Hematopoietic multipotent progenitor cell treated with erythropoietin and hydrocortisone succinate and interleukin-3 and kit ligand, for 4 days (in vitro differentiated cells): ENCODE measurements at regions not wholly inside any gene's neighbourhood (a gene's known extent, or its start where the extent isn't known, plus 50 kb on each side); places are given as distances from the start of the nearest gene placed in this dataset.
"Not testable (repeated sequence)": the region's sequence is repeated elsewhere in the genome, so short reads cannot be mapped to it uniquely, and the experiment has no call there.

Experiments
- DNase-seq: peaks from one replicate; pipeline ENCODE4 v3.0.0-alpha.2; 2015

- DNase-seq: not testable (repeated sequence)
Measured at GRCh38 chr15:92806171-92806570, 94.0 kb upstream of the CHD2 start.

- DNase-seq: no peak
Measured at GRCh38 chr15:92806763-92807162, 93.4 kb upstream of the CHD2 start.

DNA sequence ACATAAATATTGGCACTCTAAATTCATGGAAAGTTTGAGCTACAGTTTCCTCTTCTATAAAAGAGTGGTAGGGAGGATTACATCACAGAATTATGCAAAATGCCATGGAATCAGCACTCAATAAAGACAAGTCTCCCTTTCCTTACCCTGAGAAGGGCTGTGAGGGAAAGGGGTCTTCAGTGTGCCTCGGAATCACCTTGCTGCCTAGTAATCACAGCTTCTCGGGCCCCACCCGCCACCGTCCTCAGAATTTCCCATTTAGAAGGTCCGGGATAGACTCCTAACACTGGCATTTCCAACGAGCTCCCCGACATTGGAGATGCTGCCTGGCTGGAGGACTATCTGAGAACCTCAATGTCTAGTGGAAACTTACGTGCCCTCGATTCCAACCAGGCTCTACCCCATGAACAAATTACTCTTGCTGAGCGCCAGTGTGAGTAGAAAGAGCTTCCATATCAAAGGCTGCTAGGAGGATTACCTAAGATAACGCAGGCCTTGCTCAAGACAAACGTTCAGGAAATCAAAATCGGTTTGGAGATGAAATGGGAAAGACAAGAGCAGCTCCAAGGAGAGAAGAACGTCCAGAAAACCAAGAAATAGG, 92.1 kb upstream of the CHD2 start:
- peak; percentile 64 for DNase-seq

DNA sequence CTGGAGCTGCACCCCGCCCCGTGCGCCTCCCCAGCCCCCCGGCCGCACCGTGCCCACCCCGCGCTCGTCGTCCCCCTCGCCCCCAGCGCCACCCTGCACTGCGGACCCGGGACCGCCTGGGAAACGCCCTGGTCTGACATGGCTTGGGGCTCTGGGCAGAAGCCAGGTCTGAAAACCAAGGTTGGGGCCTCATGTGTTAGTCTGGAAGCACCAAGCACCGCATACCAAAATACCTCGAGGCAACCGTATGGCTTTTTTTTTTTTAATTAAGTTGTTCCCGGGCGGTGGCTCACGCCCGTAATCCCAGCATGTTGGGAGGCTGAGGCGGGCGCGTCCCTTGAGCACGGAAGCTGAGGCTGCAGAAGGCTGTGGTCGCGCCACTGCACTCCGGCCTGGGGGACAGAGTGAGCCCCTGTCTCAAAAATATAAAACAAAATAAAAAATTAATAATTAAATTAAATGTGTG, 91.5 kb upstream of the CHD2 start:
- DNase-seq: no peak

DNA sequence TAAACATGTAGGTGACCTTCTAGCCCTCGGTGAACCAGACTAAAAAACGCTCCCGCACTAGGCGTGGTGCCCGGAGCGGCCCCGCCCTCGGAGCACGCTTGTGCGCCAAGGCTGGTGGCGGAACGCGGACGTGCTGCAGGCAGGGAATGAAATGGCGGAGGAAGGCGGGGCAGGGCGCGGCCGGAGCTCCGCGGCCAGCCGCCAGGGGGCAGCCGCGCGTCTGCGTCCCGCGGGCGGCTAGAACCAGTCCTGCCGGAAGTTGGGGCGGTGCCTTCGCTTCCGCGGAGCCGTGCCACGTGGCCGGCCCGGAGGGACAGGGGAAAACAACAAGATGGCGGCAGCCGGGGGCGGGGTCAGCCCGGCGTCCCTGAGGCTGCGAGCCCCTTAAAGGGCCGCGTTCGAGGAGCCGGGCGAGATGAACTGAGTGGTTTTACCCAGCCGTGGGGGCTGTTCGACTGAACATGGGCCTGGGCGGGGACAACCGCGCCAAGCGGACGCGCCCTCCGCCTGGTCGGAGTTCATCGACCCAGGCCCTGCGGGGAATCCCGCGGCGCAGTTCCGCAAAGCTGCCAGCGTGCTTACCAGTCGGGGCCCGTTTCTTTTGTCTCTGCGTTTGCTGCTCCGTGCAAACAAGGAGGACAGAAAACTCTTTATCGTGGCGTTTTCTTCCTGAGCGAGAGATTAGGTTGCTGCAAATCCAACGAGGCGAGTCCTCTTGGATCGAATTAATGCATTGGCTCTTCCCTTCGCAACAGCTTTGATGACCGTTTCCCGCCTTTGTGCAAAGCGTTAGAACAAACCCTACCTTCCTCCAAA, 90.9 kb upstream of the CHD2 start:
- DNase-seq: peak; percentile 99

GRCh38 chr15:92809880-92810361, 90.2 kb upstream of the CHD2 start:
- peak; percentile 81 for DNase-seq

DNA sequence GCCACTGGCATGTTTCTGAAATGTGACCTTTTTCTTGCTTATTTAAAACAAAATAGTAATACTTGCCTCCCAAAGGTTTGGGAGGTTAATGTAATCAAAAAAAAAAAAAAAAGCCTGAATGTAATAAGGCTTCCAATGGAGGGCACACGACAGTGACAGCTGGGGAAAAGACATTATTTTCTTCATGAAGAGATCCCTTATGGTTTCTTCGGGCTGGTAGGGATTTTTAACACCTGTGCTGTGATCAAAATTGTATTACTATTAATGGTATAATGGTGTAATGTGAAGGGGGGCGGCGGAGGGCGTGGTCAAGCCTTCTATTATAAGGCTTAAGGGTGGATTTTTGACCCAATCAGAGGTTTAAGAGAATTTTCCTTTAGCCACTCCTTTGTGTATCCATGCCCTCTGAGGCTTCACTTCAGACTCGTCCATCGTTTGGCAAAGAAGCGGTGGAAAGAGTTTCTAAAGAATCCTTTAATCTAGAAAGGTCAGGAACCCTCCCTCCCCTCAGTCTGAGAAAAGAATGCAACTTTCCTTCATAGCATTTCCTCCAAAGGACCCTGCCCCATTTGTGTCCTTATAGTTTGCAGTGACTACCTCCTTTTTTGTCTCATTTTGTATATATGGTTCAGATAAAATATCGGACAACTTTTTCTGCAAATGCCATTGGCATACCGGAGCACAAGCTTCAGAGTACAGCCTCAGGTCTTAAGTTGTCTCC, 89.5 kb upstream of the CHD2 start:
- peak; percentile 94 for DNase-seq

DNA sequence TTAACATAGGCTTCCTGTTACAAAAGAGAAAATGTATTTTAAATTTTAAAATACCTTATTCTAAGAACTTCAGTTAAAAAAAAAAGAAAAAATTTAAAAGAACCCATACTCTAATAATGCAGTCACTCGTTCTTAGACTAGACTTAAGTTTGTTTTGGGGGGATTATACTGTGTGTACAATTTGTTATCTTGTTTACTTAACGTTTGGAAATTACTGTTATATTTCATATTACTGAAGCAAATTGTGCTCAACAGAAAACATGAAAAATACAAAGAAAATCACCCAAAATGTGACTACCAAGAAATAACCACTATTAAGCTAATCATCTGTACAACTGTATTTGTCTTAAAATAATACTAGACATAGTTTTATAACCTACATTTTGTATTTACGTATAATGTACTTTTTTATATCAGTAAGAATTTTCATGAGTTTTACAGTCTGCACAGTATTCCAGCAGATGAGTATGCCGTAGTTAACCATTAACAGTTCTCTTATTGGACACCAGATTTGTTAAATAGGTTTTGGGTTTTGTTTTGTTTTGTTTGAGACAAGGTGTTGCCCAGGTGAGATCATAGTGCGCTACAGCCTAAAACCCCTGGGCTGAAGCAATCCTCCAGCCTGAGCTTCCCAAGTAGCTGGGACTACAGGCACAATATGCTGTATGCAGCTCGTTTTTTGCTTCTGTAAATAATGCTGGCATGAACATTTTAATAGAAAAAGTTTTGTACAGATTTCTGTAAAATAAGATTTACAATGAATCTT, 88.8 kb upstream of the CHD2 start:
- DNase-seq: no peak

DNA sequence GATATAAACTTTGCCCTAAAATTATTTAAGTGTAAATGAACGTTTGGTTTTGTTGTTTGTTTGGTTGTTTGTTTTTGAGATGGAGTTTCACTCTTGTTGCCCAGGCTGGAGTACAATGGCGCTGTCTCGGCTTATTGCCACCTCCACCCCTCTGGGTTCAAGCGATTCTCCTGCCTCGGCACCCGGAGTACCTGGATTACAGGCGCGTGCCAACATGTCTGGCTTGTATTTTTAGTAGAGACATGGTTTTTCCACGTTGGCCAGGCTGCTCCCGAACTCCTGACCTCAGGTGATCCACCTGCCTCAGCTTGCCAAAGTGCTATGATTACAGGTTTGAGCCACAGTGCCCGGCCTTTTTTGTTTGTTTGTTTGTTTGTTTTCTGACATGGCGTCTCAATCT, 87.9 kb upstream of the CHD2 start:
- DNase-seq: no peak

GRCh38 chr15:92813485-92813884, 86.6 kb upstream of the CHD2 start:
- no peak for DNase-seq

DNA sequence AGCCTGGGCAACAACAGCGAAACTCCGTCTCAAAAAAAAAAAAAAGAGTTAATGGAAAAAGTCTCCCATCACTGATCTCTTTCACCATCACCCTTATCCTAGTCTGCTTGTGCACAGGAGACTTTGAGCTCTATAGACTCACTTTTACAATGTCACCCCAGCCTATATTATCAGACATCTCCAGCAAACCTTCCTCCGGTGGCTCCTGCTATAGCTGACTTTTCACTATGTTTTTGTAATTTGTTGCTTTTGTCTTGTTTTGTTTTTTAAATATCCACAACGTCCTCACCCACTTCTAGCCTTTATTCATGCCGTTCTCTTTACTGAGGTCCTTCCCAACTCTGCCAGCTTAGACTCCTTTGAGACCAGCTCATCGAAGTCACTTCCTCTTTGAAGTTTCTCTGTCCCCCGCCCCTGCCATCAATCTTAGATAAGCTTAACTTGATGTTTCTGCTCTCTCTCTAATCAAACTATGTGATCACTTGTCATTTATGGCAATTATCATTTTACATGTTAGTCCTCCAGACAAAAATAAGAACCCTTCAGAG, 82.7 kb upstream of the CHD2 start:
- peak; percentile 84 for DNase-seq

- no peak for DNase-seq
Measured at GRCh38 chr15:92818651-92819277, 81.4 kb upstream of the CHD2 start.

DNA sequence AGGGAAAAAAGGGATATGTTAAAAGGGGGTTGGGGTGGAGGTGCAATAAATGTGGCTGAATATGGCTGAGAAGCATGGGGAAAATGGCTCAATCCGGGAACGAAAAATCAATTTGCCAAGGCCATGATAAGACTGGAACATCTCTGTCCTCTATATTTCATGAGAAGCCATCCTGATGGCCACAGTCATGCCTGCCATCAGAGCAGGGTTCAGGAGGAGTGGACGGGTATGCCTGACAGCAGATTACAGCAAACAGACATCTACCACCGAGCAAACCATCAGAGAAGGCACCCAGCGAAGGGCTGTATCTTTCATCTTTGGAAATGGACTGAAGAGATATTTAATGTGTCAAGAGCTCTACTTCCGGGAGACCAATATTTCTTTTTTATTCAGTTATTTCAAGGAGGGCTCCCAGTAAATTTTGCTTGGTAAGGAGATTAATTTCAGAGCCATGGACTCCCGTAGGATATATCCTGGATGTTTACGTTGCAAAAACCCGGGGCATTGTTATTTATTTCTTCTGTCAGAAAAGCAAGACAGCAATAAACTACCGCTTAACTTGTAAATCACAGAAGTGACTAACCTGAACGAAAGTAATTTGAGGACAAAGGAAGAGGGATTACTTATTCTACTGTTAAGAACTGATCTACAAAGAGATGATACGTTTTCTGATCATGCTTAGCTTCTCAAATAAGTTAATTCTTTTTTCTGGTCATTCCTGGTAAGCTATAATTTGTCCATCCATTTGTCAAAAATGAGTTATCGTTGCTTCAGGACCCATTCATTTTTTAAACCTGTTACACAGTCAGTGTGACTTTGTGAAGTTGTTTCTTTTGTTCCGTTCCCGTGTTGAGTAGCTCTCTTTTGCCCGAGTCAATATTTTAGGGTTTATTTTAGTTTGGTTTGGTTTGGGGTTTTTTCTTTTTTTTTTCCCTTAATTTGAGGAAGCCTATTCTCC, 80.6 kb upstream of the CHD2 start:
- DNase-seq: peak; percentile 18

DNA sequence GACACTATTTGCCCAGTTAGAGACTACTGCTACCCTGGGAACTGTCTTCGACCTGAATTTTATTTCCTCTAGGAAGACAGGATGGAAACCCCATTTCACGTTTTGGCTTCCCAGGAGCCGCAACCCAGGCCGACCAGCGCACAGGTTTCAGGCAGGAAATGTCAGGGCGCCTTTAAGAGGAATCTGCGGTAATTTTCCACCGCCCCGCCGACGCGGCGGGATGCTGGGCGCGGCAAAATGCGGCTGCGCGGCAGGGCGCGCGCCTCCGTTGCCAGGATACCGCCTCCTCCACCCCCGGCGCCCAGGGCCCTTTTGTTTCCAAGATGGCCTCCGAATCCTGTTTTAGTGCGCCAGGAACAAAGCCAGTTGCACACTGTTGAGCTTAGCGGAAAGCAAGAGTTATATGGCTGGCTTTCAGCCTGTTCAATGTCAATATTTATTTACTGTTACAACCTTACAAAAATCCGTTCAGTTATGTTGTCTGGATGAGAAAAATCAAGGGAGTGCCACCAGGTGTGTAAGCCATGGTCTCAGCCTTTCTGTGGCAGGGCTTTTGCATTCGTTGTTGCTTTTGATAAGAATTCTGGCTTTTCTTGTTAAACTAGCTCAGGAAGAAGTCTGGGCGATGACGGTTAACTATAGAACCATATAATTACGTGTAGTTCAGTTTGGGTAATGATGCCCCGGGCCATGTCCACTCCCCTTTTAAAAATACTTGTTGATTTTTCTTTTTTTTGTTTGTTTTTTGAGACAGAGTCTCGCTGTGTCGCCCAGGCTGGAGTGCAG, 79.7 kb upstream of the CHD2 start:
- peak; percentile 95 for DNase-seq

- DNase-seq: no peak
Measured at GRCh38 chr15:92821491-92822116, 78.5 kb upstream of the CHD2 start.

DNA sequence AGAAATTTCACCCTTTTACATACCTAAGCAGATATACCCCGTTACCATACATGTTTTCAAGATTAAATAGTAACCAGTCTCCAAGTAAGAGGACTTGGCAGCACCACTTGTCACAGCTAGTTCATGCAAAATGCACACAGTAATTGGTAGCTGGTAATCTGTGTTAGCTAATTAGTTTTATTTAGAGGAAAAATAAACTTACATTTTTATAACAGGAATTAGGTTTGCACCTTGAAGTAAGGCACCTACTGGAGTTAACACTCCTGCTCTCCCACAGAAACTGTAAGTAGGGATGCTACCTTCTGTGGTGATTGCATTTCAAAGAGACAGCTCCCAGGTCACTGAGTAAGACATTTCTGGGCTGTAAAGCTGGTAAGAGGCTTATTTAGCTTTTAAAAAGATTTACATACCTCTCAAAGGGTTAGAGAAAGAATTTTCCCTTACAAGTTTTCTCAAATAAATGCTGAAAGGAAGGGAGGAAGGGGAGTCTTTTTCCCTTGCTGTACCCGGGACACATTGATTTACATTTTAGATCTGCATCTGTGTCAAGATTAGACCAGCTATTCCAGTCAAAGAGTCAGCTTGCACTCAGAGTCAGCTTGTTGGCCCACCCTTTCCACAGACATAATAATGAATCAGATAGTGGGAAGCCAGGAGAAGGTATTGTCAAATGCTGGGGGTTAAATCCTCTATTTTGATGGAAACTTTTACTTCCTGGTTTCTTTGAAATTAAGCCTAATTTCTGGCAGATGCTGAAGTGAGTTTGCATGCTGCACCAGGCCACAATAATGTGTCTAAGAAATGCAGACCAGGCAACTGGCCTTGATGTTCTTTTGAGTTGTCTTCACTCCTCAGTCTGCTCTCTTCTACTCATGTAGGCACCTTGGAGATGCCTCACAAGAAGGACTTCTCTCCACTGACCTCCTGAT, 77.6 kb upstream of the CHD2 start:
- DNase-seq: no peak

DNA sequence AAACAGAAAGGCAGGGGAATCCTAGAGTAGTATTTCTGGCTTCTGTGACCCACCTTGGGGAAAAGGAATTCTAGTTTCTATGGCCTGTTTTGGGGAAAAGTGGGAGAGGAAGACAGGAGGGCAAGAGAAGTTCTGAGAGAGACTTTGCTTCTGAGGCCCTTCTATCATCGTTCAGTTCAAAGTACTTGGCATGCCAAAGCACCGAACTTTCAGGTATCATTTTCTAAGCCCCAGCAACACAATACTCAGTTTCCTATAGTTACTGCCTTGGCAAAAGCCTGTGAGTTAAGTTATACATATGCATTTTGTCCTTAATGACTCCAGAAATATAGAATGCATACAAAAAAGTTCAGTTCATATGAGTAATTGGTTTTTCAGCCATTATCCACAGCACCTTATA, 74.1 kb upstream of the CHD2 start:
- no peak for DNase-seq

- not testable (repeated sequence) for DNase-seq
Measured at GRCh38 chr15:92827991-92828390, 72.1 kb upstream of the CHD2 start.
